ENCODE measurements at regions not wholly inside any gene's neighbourhood (a gene's known extent, or its start where the extent isn't known, plus 50 kb on each side); places are given as distances from the start of the nearest gene placed in this dataset.

- Histone ChIP-seq H3K36me3 (replicated peaks in 1 of 2; ENCODE audit: control extremely low read depth in 1 of 2, control insufficient read depth in 1 of 2, extremely low read depth in 1 of 2, insufficient read depth in 2 of 2, low read length in 1 of 2) (no peaks in the 10 kb centered on the region), H3K27ac (ENCODE audit: low read length in 2 of 2) (no peak overlapping the region), H3K9ac (ENCODE audit: low read length) (no peak overlapping the region), H3K79me2 (ENCODE audit: control insufficient read depth, insufficient read depth, low read length) (no peaks in the 10 kb centered on the region), H2AFZ (ENCODE audit: insufficient read depth, low read depth, low read length, poor library complexity, severe bottlenecking) (no peak overlapping the region), H3K4me1 (ENCODE audit: control insufficient read depth in 2 of 2, insufficient read depth in 2 of 2, low read length in 2 of 2) (no peaks in the 10 kb centered on the region), H3K4me3 (ENCODE audit: control extremely low read depth in 1 of 5, extremely low read depth in 1 of 5, insufficient read depth in 1 of 5, low read depth in 2 of 5, low read length in 4 of 5) (no peak overlapping the region), H4K20me1 (ENCODE audit: control insufficient read depth, insufficient read depth, low read length, poor library complexity, severe bottlenecking) (no peaks in the 10 kb centered on the region), H3K9me3 (ENCODE audit: control extremely low read depth in 1 of 3, control insufficient read depth in 2 of 3, insufficient read depth in 1 of 3, low read length in 2 of 3) (no peaks in the 10 kb centered on the region), H3K4me2 (replicated peaks; ENCODE audit: low read depth, low read length, poor library complexity, severe bottlenecking) (no peak overlapping the region), H3K27me3 (replicated peaks in 1 of 4; ENCODE audit: control extremely low read depth in 1 of 4, control insufficient read depth in 3 of 4, insufficient read depth in 4 of 4, low read length in 3 of 4) (peaks cover 0 to 5% (median 1%) of the 10 kb centered on the region in 4 experiments)
- 100% methylated on average over 1 of the region's 4 CpGs for WGBS (ENCODE audit: insufficient coverage)
- intact Hi-C loops (cut with micrococcal nuclease): no loop called here
- ChIA-PET CTCF (no interaction called here), POLR2A (no interaction called here)
- TF ChIP-seq CTCF (IDR thresholded peaks at IDR 0.05) (no peak), EZH2 (IDR thresholded peaks at IDR 0.05; ENCODE audit: borderline replicate concordance, insufficient read depth, low read depth, low read length, poor library complexity, severe bottlenecking) (no peak)
- Mint-ChIP-seq H3K27me3 (peaks cover 29% of the 10 kb centered on the region), H3K27ac (no peak overlapping the region), H3K4me1 (no peaks in the 10 kb centered on the region), H3K4me3 (no peak overlapping the region), H3K9me3 (ENCODE audit: insufficient read depth) (no peaks in the 10 kb centered on the region)
- ATAC-seq (ENCODE audit: low read depth): no peak
- no peak for DNase-seq
Observed at GRCh38 chr12:76272287-76272686, 75.9 kb downstream of the BBS10 start.

- no peaks in the 10 kb centered on the region for H3K4me1 Mint-ChIP-seq
- intact Hi-C loops (cut with micrococcal nuclease): no loop called here
- DNase-seq (no peak), ATAC-seq (ENCODE audit: low read depth) (no peak)
- no peak overlapping the region for H3K4me2 ChIP-seq (replicated peaks; ENCODE audit: low read depth, low read length, poor library complexity, severe bottlenecking)
- peaks cover 0 to 7% (median 2%) of the 10 kb centered on the region in 4 experiments for H3K27me3 ChIP-seq (replicated peaks in 1 of 4; ENCODE audit: control extremely low read depth in 1 of 4, control insufficient read depth in 3 of 4, insufficient read depth in 4 of 4, low read length in 3 of 4)
- TF ChIP-seq CTCF (IDR thresholded peaks at IDR 0.05) (no peak), EZH2 (IDR thresholded peaks at IDR 0.05; ENCODE audit: borderline replicate concordance, insufficient read depth, low read depth, low read length, poor library complexity, severe bottlenecking) (no peak)
- POLR2A ChIA-PET: no interaction called here
- H3K27me3 Mint-ChIP-seq: peaks cover 31% of the 10 kb centered on the region
- H3K27ac ChIP-seq (ENCODE audit: low read length in 2 of 2): no peak overlapping the region
- H4K20me1 ChIP-seq (ENCODE audit: control insufficient read depth, insufficient read depth, low read length, poor library complexity, severe bottlenecking): no peaks in the 10 kb centered on the region
- H3K9me3 ChIP-seq (ENCODE audit: control extremely low read depth in 1 of 3, control insufficient read depth in 2 of 3, insufficient read depth in 1 of 3, low read length in 2 of 3): no peaks in the 10 kb centered on the region
- WGBS (ENCODE audit: insufficient coverage): no CpG with 5 or more reads among the region's 2 CpGs
- no peak overlapping the region for H3K9ac ChIP-seq (ENCODE audit: low read length)
- no peak overlapping the region for H2AFZ ChIP-seq (ENCODE audit: insufficient read depth, low read depth, low read length, poor library complexity, severe bottlenecking)
- H3K9me3 Mint-ChIP-seq (ENCODE audit: insufficient read depth): no peaks in the 10 kb centered on the region
- H3K36me3 ChIP-seq (replicated peaks in 1 of 2; ENCODE audit: control extremely low read depth in 1 of 2, control insufficient read depth in 1 of 2, extremely low read depth in 1 of 2, insufficient read depth in 2 of 2, low read length in 1 of 2): no peaks in the 10 kb centered on the region
- H3K27ac Mint-ChIP-seq: no peak overlapping the region
- no peak overlapping the region for H3K4me3 ChIP-seq (ENCODE audit: control extremely low read depth in 1 of 5, extremely low read depth in 1 of 5, insufficient read depth in 1 of 5, low read depth in 2 of 5, low read length in 4 of 5)
- no peaks in the 10 kb centered on the region for H3K79me2 ChIP-seq (ENCODE audit: control insufficient read depth, insufficient read depth, low read length)
- CTCF ChIA-PET: no interaction called here
- H3K4me1 ChIP-seq (ENCODE audit: control insufficient read depth in 2 of 2, insufficient read depth in 2 of 2, low read length in 2 of 2): no peaks in the 10 kb centered on the region
- H3K4me3 Mint-ChIP-seq: no peak overlapping the region
Observed at GRCh38 chr12:76270657-76271358, 77.4 kb downstream of the BBS10 start.
